Retinal pigment epithelial cell (primary cell): ENCODE measurements at regions not wholly inside any gene's neighbourhood (a gene's known extent, or its start where the extent isn't known, plus 50 kb on each side); places are given as distances from the start of the nearest gene placed in this dataset.

Experiments
- DNase-seq: peaks from one replicate; pipeline ENCODE4 v3.0.0-alpha.2; 2010; ENCODE audit warnings: low read depth
- H3K4me3 ChIP-seq: 2 replicates; pipeline ENCODE4 v1.5.1; 2011; ENCODE audit warnings: mild to moderate bottlenecking, low read length, control low read depth, moderate library complexity
- TF ChIP-seq, protein P1 (sequence below): conservative IDR thresholded peaks from 2 replicates; pipeline ENCODE4 v1.5.1; 2011; ENCODE audit warnings: low read depth, low read length, control low read depth, inconsistent platforms

DNA sequence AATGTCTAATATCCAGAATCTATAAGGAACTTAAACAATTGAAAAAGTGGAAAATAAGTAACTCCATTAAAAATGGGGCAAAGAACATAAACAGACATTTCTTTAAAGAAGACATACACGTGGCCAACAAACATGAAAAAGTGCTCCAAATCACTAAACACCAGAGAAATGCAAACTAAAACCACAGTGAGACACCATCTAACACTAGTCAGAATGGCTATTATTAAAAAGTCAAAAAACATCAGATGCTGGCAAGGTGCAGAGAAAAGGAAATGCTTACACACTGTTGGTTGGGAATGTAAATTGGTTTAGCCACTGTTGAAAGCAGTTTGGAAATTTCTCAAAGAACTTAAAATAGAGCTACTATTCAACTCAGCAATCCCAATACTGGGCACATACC, 169.2 kb upstream of the MANEA start:
- H3K4me3 ChIP-seq: no peak overlapping the region
- TF ChIP-seq, protein P1, sequence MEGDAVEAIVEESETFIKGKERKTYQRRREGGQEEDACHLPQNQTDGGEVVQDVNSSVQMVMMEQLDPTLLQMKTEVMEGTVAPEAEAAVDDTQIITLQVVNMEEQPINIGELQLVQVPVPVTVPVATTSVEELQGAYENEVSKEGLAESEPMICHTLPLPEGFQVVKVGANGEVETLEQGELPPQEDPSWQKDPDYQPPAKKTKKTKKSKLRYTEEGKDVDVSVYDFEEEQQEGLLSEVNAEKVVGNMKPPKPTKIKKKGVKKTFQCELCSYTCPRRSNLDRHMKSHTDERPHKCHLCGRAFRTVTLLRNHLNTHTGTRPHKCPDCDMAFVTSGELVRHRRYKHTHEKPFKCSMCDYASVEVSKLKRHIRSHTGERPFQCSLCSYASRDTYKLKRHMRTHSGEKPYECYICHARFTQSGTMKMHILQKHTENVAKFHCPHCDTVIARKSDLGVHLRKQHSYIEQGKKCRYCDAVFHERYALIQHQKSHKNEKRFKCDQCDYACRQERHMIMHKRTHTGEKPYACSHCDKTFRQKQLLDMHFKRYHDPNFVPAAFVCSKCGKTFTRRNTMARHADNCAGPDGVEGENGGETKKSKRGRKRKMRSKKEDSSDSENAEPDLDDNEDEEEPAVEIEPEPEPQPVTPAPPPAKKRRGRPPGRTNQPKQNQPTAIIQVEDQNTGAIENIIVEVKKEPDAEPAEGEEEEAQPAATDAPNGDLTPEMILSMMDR: no peak
- peak; percentile 11 for DNase-seq

DNA sequence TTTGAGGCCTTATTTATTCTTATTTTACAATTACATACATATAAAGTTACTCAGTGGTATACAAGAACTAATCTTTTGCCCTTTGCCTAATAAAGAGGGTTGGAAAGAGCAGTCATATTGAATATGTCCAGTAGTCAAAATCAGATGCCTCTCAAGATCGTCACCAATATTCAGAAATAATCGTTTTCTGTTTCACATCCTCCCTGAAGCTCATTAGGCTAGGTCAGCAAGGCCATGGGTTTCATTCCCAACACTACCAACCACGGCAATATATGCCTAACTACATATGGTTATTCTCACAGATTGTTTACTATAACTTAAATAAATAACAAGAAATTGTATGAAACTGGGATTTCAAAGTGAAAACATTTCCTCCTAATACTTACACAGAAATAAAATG, 167.2 kb upstream of the MANEA start:
- no peak for DNase-seq
- no peak overlapping the region for H3K4me3 ChIP-seq
- TF ChIP-seq, protein P1: no peak

DNA sequence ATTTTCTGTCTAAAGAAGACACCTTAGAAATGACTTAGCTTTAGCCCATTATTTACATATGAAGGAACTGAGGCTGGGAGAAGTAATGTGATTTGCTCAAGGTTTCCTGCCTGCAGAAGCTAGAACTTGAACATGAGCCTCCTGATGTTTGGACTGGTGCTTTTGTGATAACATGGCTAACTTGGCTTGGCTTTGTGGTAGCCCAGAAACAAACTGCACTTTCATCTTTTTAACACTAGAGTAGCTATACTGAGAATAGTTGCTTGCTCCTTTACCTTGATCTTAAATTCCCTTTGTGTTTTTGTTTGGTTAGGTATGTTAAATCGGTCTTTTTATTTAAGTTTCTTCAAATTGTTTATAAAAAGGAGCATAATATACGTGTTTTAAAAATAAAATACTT, 163.5 kb upstream of the MANEA start:
- no peak for DNase-seq
- no peak overlapping the region for H3K4me3 ChIP-seq
- TF ChIP-seq, protein P1: peak; percentile 6

DNA sequence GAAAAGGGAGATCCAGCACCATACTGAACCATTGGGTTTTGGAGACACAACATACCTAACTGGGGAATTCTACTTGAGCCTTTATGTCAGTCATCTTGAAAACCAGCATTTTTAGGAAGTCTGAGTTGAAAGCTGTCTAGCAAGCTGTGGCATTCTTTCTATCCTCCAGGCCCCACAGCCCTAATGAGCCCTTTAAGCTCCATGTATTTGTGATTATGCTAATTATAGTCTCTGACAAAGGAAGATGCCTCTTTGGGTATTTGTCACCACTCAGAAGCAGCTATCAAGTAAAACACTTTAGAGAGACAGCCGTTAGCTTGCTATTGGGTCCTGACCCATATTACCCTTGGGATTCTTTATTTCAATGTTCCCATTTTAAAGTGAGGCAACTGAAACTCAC, 159.5 kb upstream of the MANEA start:
- TF ChIP-seq, protein P1: no peak
- H3K4me3 ChIP-seq: no peak overlapping the region
- DNase-seq: no peak

DNA sequence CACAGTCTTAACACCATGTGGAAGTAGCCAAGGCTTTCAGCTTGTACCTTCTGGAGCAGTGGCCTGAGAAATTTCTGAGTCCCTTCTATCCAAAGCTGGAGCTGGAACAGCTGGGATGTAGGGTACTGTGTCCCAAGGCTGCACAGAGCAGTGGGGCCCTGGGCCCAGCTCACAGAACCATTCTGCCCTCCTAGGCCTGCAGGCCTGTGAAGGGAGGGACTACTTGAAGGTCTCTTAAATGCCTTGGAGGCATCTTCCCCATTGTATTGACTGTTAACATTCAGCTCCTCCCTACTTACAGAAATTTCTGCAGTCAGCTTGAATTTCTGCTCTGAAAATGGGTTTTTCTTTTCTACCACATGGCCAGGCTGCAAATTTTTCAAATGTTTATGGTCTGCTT, 156.5 kb upstream of the MANEA start:
- DNase-seq: no peak
- TF ChIP-seq, protein P1: no peak
- H3K4me3 ChIP-seq: no peak overlapping the region

DNA sequence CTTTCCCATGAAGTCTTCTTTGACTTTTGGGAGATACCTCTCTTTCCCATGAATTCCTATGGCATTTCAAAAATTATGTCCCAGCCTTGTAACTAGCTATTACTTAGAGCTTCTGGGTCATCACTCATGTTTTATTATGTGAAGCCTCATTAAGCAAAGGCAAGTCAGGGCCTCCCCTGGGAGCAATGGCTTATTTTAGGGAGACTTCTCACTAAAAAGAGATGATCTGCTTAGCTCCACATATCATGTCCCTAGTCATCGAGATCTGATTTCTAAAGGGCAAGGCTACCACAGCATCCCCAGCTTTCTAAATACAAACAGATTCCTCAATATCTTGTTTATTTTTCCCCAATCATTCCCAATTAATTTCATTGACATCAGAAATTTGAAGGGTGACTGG, 154.0 kb upstream of the MANEA start:
- no peak overlapping the region for H3K4me3 ChIP-seq
- DNase-seq: peak; percentile 38
- TF ChIP-seq, protein P1: no peak

DNA sequence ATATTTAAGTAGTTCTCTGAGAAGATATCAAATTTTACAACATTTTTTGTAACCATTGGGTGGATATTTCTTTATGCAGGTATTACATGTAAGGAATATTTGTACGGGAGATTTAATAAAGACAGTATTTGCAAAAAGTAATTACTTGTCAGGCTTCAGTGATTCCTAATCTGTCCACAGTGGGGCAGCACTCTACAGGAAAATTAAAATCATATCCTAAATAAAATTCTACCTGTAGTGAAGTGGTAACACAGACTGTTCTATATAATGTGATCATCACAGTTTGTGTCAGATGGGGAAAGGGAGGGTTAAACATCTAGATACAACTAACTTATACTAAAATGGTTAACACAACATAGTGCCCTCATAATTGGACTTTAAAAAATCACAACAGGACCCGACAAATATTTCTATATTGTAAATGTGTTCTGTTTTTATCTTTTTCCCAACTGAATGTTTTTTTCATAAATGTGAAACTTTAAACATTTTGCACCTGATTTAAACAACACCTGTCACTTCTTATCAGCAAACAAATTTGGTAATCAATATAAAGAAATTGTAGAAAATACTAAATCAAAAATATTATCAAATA, 145.6 kb upstream of the MANEA start:
- DNase-seq: no peak
- TF ChIP-seq, protein P1: peak; percentile 69
- no peak overlapping the region for H3K4me3 ChIP-seq
